Loucy (cell line): ENCODE measurements at regions not wholly inside any gene's neighbourhood (a gene's known extent, or its start where the extent isn't known, plus 50 kb on each side); places are given as distances from the start of the nearest gene placed in this dataset.

Experiments used
- H2AFZ ChIP-seq: fragments of 200-600 bp; sonication (generic); 2 replicates; pipeline ENCODE4 v1.6.0; 2016; ENCODE audit warnings: antibody characterized with exemption, mild to moderate bottlenecking, low read length, moderate library complexity
- H3F3A ChIP-seq: fragments of 200-600 bp; 2 replicates; pipeline ENCODE4 v1.6.0; 2016; ENCODE audit warnings: antibody characterized with exemption, low read depth, mild to moderate bottlenecking
- H3K27me3 ChIP-seq: fragments of 200-600 bp; sonication (generic); 2 replicates; pipeline ENCODE4 v1.6.1; 2014; ENCODE audit warnings: low read length, mild to moderate bottlenecking; ENCODE audit not compliant: insufficient read depth, poor library complexity, severe bottlenecking
- H3K36me3 ChIP-seq: fragments of 200-600 bp; sonication (generic); 2 replicates; pipeline ENCODE4 v1.6.1; 2016; ENCODE audit warnings: low read length; ENCODE audit not compliant: insufficient read depth
- H3K4me1 ChIP-seq: fragments of 200-600 bp; sonication (generic); 2 replicates; pipeline ENCODE4 v1.5.1; 2014; ENCODE audit warnings: low read length, mild to moderate bottlenecking; ENCODE audit not compliant: insufficient read depth, poor library complexity, severe bottlenecking
- H3K4me2 ChIP-seq: fragments of 200-600 bp; sonication (generic); 2 replicates; pipeline ENCODE4 v1.6.0; 2014; ENCODE audit warnings: antibody characterized with exemption, low read length, low read depth, mild to moderate bottlenecking; ENCODE audit not compliant: poor library complexity, severe bottlenecking
- H3K4me3 ChIP-seq: fragments of 200-600 bp; sonication (generic); 2 replicates; pipeline ENCODE4 v1.5.1; 2014; ENCODE audit warnings: low read length, mild to moderate bottlenecking, mixed read lengths; ENCODE audit not compliant: poor library complexity, severe bottlenecking
- H3K79me2 ChIP-seq: fragments of 200-600 bp; sonication (generic); 2 replicates; pipeline ENCODE4 v1.6.1; 2014; ENCODE audit warnings: low read length; ENCODE audit not compliant: insufficient read depth
- H3K9ac ChIP-seq: fragments of 200-600 bp; sonication (generic); 2 replicates; pipeline ENCODE4 v1.6.0; 2014; ENCODE audit warnings: mild to moderate bottlenecking, low read depth, low read length, moderate library complexity; ENCODE audit not compliant: poor library complexity, severe bottlenecking
- H3K9me2 ChIP-seq: fragments of 200-600 bp; sonication (generic); replicated peaks from 2 replicates; pipeline ENCODE4 v1.6.1; 2016; ENCODE audit warnings: low read depth, low read length, mixed read lengths
- H3K9me3 ChIP-seq: fragments of 200-600 bp; sonication (generic); 2 replicates; pipeline ENCODE4 v1.6.1; 2014; ENCODE audit warnings: mild to moderate bottlenecking, antibody characterized with exemption, low read length, low read depth; ENCODE audit not compliant: insufficient read depth
- H4K20me1 ChIP-seq: fragments of 200-600 bp; sonication (generic); 2 replicates; pipeline ENCODE4 v1.6.0; 2014; ENCODE audit warnings: antibody characterized with exemption, low read length, mild to moderate bottlenecking; ENCODE audit not compliant: insufficient read depth, poor library complexity, severe bottlenecking
- EZH2phosphoT487 ChIP-seq: fragments of 200-600 bp; IDR thresholded peaks from 2 replicates; pipeline ENCODE4 v1.6.1; 2018; ENCODE audit warnings: antibody characterized with exemption, mild to moderate bottlenecking, moderate library complexity, borderline replicate concordance
- TF ChIP-seq, protein P1 (sequence below): fragments of 200-600 bp; sonication (generic); conservative IDR thresholded peaks from 2 replicates; pipeline ENCODE4 v1.5.1; 2014; ENCODE audit warnings: mild to moderate bottlenecking, antibody characterized with exemption, low read length

DNA sequence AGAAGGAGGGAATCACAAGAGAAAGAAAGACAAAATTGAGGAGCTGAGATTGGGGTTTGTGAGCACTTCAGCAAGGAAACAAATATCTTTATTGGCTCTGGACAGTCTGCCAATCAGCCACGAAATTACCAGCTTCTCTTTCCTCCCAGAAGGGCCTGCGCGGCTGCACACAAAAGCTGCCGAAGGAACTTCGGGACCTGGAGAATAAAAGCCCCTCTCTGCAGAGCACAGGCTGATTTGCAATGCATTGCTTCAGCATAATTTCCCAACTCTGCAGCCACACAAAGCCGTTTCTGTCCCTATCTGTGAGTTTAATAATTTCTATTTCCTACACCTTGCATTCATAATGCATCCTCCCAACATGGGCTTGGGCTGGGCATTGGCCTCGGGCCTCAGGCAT is 522.6 kb downstream of the BUD13 start:
- Histone ChIP-seq H2AFZ (no peak overlapping the region), H3K4me1 (no peaks in the 10 kb centered on the region), H3K9me3 (peaks cover 3% of the 10 kb centered on the region; the same call in 1 of the 2 replicates), H3K27me3 (no peaks in the 10 kb centered on the region), H3K36me3 (no peaks in the 10 kb centered on the region), H3K4me2 (no peak overlapping the region), H3K9me2 (no peaks in the 10 kb centered on the region), H3K79me2 (no peaks in the 10 kb centered on the region), H3K4me3 (no peak overlapping the region), H3K9ac (no peak overlapping the region), H3F3A (no peaks in the 10 kb centered on the region), H4K20me1 (no peaks in the 10 kb centered on the region)
- TF ChIP-seq EZH2phosphoT487, result no peak
- TF ChIP-seq, protein P1, sequence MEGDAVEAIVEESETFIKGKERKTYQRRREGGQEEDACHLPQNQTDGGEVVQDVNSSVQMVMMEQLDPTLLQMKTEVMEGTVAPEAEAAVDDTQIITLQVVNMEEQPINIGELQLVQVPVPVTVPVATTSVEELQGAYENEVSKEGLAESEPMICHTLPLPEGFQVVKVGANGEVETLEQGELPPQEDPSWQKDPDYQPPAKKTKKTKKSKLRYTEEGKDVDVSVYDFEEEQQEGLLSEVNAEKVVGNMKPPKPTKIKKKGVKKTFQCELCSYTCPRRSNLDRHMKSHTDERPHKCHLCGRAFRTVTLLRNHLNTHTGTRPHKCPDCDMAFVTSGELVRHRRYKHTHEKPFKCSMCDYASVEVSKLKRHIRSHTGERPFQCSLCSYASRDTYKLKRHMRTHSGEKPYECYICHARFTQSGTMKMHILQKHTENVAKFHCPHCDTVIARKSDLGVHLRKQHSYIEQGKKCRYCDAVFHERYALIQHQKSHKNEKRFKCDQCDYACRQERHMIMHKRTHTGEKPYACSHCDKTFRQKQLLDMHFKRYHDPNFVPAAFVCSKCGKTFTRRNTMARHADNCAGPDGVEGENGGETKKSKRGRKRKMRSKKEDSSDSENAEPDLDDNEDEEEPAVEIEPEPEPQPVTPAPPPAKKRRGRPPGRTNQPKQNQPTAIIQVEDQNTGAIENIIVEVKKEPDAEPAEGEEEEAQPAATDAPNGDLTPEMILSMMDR, result no peak

DNA sequence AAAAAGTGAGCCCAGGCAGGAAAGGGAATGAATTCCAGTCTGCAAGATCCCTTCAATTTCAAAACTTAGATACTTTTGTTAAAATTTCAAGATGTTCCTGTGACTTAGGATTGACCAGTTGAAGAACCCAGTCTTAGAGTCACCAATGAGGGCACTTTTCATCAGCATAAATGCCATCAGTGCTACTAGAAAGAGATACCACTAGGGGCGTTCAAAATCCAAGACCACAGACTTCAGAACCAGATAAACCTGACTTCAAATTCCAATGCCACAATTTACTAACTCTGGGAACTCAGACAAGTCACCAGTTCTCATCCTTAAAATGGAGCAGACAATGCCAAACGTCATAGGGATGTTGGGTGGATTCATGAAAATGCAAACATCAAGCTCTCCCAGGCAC is 523.2 kb downstream of the BUD13 start:
- no peaks in the 10 kb centered on the region for H3K4me1 ChIP-seq
- no peaks in the 10 kb centered on the region for H3F3A ChIP-seq
- H2AFZ ChIP-seq, result no peak overlapping the region
- TF ChIP-seq EZH2phosphoT487, result no peak
- TF ChIP-seq, protein P1, result no peak
- peaks cover 3% of the 10 kb centered on the region; the same call in 1 of the 2 replicates for H3K9me3 ChIP-seq
- no peaks in the 10 kb centered on the region for H4K20me1 ChIP-seq
- no peak overlapping the region for H3K4me2 ChIP-seq
- no peaks in the 10 kb centered on the region for H3K27me3 ChIP-seq
- H3K79me2 ChIP-seq, result no peaks in the 10 kb centered on the region
- no peaks in the 10 kb centered on the region for H3K9me2 ChIP-seq
- no peaks in the 10 kb centered on the region for H3K36me3 ChIP-seq
- H3K9ac ChIP-seq, result no peak overlapping the region
- H3K4me3 ChIP-seq, result no peak overlapping the region

DNA sequence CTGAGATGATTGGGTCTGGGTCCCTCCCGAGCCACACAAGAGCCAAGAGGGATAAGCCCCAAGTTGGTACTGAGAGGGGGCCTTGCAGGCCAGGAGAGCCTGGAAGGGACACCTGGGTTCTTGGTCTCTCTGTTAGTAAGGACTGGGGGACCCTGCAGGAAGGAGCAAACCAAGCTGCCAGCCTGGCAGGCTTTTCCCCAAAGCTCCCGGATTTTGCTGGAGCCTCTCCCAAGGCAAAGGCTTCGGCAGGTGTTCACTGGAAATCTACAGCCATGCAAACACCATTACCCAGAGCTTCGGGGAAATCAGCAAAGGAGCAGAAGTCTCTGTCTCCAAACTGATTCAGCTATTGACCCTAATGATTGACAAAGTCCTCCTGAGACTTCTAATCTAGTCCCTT is 527.9 kb downstream of the BUD13 start:
- Histone ChIP-seq H3K79me2 (no peaks in the 10 kb centered on the region), H3K4me3 (no peak overlapping the region), H3K9me3 (no peaks in the 10 kb centered on the region), H3K27me3 (no peaks in the 10 kb centered on the region), H3K9ac (no peak overlapping the region), H4K20me1 (no peaks in the 10 kb centered on the region), H3K4me1 (no peaks in the 10 kb centered on the region), H3F3A (no peaks in the 10 kb centered on the region), H3K9me2 (no peaks in the 10 kb centered on the region), H3K36me3 (no peaks in the 10 kb centered on the region), H2AFZ (no peak overlapping the region), H3K4me2 (no peak overlapping the region)
- TF ChIP-seq, protein P1, result no peak
- no peak for TF ChIP-seq EZH2phosphoT487
